ENCODE measurements at regions not wholly inside any gene's neighbourhood (a gene's known extent, or its start where the extent isn't known, plus 50 kb on each side); places are given as distances from the start of the nearest gene placed in this dataset.

- peaks cover 4% of the 10 kb centered on the region; the same call in 1 of the 2 replicates for H3K9me3 ChIP-seq (ENCODE audit: control insufficient read depth, insufficient read depth, low read length)
- H3K36me3 ChIP-seq (ENCODE audit: insufficient read depth, low read length) = no peaks in the 10 kb centered on the region
- H3K4me1 ChIP-seq (ENCODE audit: insufficient read depth, low read length) = no peaks in the 10 kb centered on the region
- no peak overlapping the region for H3K9ac ChIP-seq (ENCODE audit: low read depth, low read length)
Observed at GRCh38 chr10:36281831-36282331, 639.8 kb upstream of the FZD8 start.

DNA sequence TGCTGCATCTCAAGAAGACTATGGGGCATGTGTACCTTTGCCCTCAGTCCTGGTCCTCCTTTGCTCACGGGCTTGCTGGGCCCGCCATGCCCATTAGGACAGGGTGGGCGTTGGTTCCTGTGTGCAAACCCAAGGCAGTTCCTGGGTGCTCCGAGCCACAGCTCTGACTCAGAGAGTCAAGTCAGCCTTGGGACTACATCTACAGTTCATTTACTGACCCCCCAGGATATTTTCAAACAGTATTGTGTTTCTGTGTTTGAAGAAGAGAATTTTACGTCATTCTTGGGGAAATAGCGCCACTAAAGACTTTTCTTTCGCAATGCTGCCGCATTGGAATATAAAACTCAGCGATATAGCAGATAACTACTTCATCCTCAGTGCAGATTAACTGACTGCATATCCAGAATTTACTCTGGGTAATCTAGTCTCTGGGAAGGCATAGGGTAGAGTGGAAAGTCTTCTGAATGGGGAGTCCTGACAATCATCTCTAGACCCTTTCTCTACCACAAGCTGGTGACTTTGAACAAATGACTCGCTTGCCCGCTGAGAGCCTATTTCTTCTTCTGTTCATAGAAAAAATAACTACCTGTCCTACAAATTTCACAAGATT is 638.9 kb upstream of the FZD8 start:
- Histone ChIP-seq H3K9me3 (ENCODE audit: control insufficient read depth, insufficient read depth, low read length) (peaks cover under 1% of the 10 kb centered on the region; the same call in 1 of the 2 replicates), H3K4me1 (ENCODE audit: insufficient read depth, low read length) (no peaks in the 10 kb centered on the region), H3K36me3 (ENCODE audit: insufficient read depth, low read length) (no peaks in the 10 kb centered on the region), H3K9ac (ENCODE audit: low read depth, low read length) (no peak overlapping the region)

DNA sequence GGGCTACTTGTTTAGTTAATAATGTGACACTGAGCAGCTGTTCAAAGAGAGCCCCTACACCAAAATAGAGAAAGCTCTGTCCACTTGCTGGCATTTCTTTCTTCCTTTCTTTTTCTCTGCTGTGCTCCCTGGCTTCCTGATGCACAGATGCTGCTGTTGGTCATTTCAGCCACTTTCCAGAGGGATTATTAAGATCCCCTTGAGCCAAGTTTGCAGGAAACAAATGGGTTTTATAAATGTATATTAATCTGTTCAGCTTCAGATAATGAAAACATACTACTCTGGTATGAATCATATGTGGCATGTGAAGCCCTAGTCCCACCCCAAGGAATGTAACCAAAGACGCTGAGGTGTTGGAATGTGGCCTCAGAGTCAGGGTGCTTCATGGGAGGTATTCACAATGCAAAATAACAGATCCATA is 638.2 kb upstream of the FZD8 start:
- Histone ChIP-seq H3K9me3 (ENCODE audit: control insufficient read depth, insufficient read depth, low read length) (no peaks in the 10 kb centered on the region), H3K4me1 (ENCODE audit: insufficient read depth, low read length) (no peaks in the 10 kb centered on the region), H3K9ac (ENCODE audit: low read depth, low read length) (no peak overlapping the region)

GRCh38 chr10:36278176-36278575 is 636.1 kb upstream of the FZD8 start:
- no peak overlapping the region for H3K9ac ChIP-seq (ENCODE audit: low read depth, low read length)
- H3K9me3 ChIP-seq (ENCODE audit: control insufficient read depth, insufficient read depth, low read length) = no peaks in the 10 kb centered on the region
- H3K4me1 ChIP-seq (ENCODE audit: insufficient read depth, low read length) = no peaks in the 10 kb centered on the region
- no peaks in the 10 kb centered on the region for H3K36me3 ChIP-seq (ENCODE audit: insufficient read depth, low read length)

More for the DNA sequence above, 638.2 kb upstream of the FZD8 start:
- H3K36me3 ChIP-seq (ENCODE audit: insufficient read depth, low read length) = no peaks in the 10 kb centered on the region

- Histone ChIP-seq H3K9ac (ENCODE audit: low read depth, low read length) (no peak overlapping the region), H3K4me1 (ENCODE audit: insufficient read depth, low read length) (no peaks in the 10 kb centered on the region), H3K36me3 (ENCODE audit: insufficient read depth, low read length) (no peaks in the 10 kb centered on the region), H3K9me3 (ENCODE audit: control insufficient read depth, insufficient read depth, low read length) (no peaks in the 10 kb centered on the region)
Observed at GRCh38 chr10:36277459-36277858, 635.4 kb upstream of the FZD8 start.

DNA sequence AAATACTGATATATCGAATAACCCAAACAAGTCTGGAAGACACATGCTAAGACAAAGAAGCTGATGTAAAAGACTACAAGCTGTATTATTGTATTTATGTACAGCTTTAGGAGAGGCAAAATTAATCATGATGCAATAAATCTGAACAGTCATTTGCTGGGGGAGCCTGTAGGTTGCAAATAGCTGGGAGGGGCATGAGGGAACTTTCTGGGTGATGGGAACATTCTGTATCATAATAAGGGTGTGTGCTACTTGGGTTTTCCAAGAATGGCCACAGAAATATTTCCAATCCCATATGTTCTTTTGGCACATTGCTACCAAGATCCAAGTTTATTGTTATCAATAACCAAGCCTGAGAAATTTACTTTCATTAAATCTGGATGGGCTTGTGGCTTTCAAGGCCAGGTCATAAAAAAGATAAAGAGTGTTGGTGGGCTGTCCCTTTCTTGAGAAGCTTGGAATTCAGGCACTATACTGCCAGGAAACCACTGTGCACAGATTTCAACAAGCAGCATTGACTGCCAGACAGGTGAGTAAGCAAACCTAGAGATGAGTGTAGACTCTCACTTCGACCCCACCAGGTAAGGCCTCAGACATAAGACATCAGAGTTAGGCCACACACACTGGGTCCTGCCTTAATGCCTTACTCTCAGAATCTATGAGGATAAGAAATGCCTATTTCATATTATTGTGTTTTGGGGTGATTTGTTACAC is 629.7 kb upstream of the FZD8 start:
- Histone ChIP-seq H3K4me1 (ENCODE audit: insufficient read depth, low read length) (no peaks in the 10 kb centered on the region), H3K36me3 (ENCODE audit: insufficient read depth, low read length) (no peaks in the 10 kb centered on the region), H3K9ac (ENCODE audit: low read depth, low read length) (no peak overlapping the region), H3K9me3 (ENCODE audit: control insufficient read depth, insufficient read depth, low read length) (no peaks in the 10 kb centered on the region)

GRCh38 chr10:36269222-36269621 is 627.1 kb upstream of the FZD8 start:
- no peak overlapping the region for H3K9ac ChIP-seq (ENCODE audit: low read depth, low read length)
- no peaks in the 10 kb centered on the region for H3K9me3 ChIP-seq (ENCODE audit: control insufficient read depth, insufficient read depth, low read length)
- no peaks in the 10 kb centered on the region for H3K4me1 ChIP-seq (ENCODE audit: insufficient read depth, low read length)
- H3K36me3 ChIP-seq (ENCODE audit: insufficient read depth, low read length) = no peaks in the 10 kb centered on the region

DNA sequence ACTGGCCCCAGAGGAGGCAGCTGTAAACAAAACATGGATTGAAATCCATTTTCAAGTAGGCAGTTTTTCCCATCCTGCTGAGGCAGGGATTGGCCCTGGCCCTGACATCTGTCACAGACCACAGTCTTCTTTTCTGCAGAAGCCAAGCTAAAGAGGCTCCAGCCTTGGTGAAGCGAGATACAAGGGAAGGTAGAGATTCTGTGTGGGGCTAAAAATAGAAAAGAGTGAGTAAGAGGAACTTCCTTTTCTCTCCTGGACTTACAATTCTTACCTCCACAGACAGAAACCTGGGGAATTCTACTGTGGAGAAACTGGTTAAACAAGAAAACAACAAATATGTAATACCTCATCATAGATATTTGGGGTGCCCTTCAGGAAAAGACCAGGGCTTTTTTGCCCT is 624.8 kb upstream of the FZD8 start:
- H3K9ac ChIP-seq (ENCODE audit: low read depth, low read length) = no peak overlapping the region
- H3K36me3 ChIP-seq (ENCODE audit: insufficient read depth, low read length) = no peaks in the 10 kb centered on the region
- no peaks in the 10 kb centered on the region for H3K4me1 ChIP-seq (ENCODE audit: insufficient read depth, low read length)
- H3K9me3 ChIP-seq (ENCODE audit: control insufficient read depth, insufficient read depth, low read length) = no peaks in the 10 kb centered on the region

GRCh38 chr10:36265741-36266140 is 623.6 kb upstream of the FZD8 start:
- Histone ChIP-seq H3K9ac (ENCODE audit: low read depth, low read length) (no peak overlapping the region), H3K36me3 (ENCODE audit: insufficient read depth, low read length) (no peaks in the 10 kb centered on the region), H3K4me1 (ENCODE audit: insufficient read depth, low read length) (no peaks in the 10 kb centered on the region), H3K9me3 (ENCODE audit: control insufficient read depth, insufficient read depth, low read length) (no peaks in the 10 kb centered on the region)

DNA sequence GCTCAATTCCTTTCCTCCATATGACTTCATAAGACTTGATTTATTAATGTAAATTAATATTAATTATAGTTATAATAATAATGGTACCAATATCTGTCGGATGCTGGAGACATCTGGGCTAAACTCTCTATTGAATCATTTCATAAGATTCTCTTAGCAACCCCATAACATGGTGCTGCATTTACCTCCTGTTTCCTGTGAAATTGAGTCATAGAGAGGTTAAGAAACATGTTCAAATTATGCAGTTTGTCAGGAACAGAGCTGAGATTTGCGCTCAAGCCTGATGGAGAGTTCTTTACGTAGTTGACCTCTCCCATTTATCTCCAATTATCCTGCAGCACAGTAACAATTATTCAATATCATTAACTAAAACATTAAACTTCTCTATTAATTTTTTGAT is 621.8 kb upstream of the FZD8 start:
- Histone ChIP-seq H3K36me3 (ENCODE audit: insufficient read depth, low read length) (no peaks in the 10 kb centered on the region), H3K9me3 (ENCODE audit: control insufficient read depth, insufficient read depth, low read length) (no peaks in the 10 kb centered on the region), H3K9ac (ENCODE audit: low read depth, low read length) (no peak overlapping the region), H3K4me1 (ENCODE audit: insufficient read depth, low read length) (no peaks in the 10 kb centered on the region)

DNA sequence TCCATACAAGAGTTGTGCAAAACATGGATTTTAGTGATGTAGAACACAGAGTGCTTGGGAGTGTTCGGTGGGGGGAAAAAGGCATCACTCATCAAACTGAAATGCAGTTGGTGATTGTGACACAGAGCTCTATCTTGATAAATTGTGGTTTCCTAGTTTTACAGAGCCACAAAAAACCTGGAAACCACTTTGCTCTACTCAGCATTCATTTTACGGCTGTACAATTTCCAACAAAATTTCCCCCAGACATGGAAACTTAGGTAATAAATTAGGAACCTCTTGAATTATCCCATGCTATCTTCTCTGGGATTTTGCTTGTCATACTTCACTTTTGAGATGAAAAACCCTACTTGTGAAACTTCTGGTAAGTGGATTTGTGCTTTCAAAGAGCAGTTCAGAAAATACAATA is 614.9 kb upstream of the FZD8 start:
- Histone ChIP-seq H3K9me3 (ENCODE audit: control insufficient read depth, insufficient read depth, low read length) (no peaks in the 10 kb centered on the region), H3K36me3 (ENCODE audit: insufficient read depth, low read length) (no peaks in the 10 kb centered on the region), H3K9ac (ENCODE audit: low read depth, low read length) (no peak overlapping the region), H3K4me1 (ENCODE audit: insufficient read depth, low read length) (no peaks in the 10 kb centered on the region)

DNA sequence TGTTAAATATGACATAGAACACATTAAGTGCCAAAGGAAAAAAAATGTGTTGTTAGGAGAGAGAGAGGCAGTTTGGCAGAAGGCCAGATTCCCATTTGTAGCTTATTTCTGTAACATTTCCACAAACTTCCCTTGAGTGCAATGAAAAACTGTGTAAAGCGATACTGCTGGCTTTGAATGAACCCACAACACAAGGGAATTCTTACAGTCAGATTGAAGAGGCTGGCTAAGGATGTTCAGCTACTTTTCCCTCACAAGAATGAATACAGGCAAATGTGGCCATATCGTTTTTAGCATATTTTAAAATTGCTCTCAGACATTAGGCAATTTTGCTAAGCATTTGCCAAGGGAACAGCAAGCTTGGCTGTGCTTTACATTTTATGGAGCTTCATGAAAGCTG is 614.1 kb upstream of the FZD8 start:
- Histone ChIP-seq H3K9me3 (ENCODE audit: control insufficient read depth, insufficient read depth, low read length) (no peaks in the 10 kb centered on the region), H3K9ac (ENCODE audit: low read depth, low read length) (no peak overlapping the region), H3K36me3 (ENCODE audit: insufficient read depth, low read length) (no peaks in the 10 kb centered on the region), H3K4me1 (ENCODE audit: insufficient read depth, low read length) (no peaks in the 10 kb centered on the region)

- no peak overlapping the region for H3K9ac ChIP-seq (ENCODE audit: low read depth, low read length)
- H3K36me3 ChIP-seq (ENCODE audit: insufficient read depth, low read length) = no peaks in the 10 kb centered on the region
Observed at GRCh38 chr10:36254199-36254598, 612.1 kb upstream of the FZD8 start.

DNA sequence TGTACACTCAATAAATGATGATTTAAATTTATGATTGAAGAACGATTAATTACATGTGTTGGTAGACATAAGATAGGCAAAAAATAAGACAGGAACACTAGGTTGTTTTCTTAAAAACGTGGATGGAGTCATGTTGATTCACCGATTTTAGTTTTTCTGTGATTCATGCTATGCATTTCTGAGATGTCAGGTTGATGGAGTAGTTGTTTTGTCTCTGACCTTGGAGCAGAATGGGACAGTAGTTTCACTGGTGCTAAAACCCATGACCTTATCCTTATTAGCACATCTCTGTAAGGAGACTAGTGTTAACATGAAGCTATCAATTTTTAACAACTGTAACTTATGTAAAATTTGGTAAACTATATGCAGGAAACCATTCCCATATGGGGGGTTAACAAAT is 611.6 kb upstream of the FZD8 start:
- Histone ChIP-seq H3K4me1 (ENCODE audit: insufficient read depth, low read length) (no peaks in the 10 kb centered on the region), H3K36me3 (ENCODE audit: insufficient read depth, low read length) (no peaks in the 10 kb centered on the region), H3K9me3 (ENCODE audit: control insufficient read depth, insufficient read depth, low read length) (no peaks in the 10 kb centered on the region)

More at GRCh38 chr10:36254199-36254598, 612.1 kb upstream of the FZD8 start:
- Histone ChIP-seq H3K9me3 (ENCODE audit: control insufficient read depth, insufficient read depth, low read length) (no peaks in the 10 kb centered on the region), H3K4me1 (ENCODE audit: insufficient read depth, low read length) (no peaks in the 10 kb centered on the region)

GRCh38 chr10:36251068-36251467 is 609.0 kb upstream of the FZD8 start:
- no peaks in the 10 kb centered on the region for H3K36me3 ChIP-seq (ENCODE audit: insufficient read depth, low read length)
- H3K4me1 ChIP-seq (ENCODE audit: insufficient read depth, low read length) = no peaks in the 10 kb centered on the region
- no peaks in the 10 kb centered on the region for H3K9me3 ChIP-seq (ENCODE audit: control insufficient read depth, insufficient read depth, low read length)
- no peak overlapping the region for H3K9ac ChIP-seq (ENCODE audit: low read depth, low read length)

More for the DNA sequence above, 611.6 kb upstream of the FZD8 start:
- H3K9ac ChIP-seq (ENCODE audit: low read depth, low read length) = no peak overlapping the region
